Renal cortical epithelial cell (primary cell): ENCODE measurements at regions not wholly inside any gene's neighbourhood (a gene's known extent, or its start where the extent isn't known, plus 50 kb on each side); places are given as distances from the start of the nearest gene placed in this dataset.

ENCODE experiments used
- DNase-seq: peaks from one replicate; pipeline ENCODE4 v3.0.0-alpha.2; 2011; ENCODE audit warnings: low read depth

- no peak for DNase-seq
Measured at GRCh38 chr16:6076631-6077030, 979.0 kb upstream of the EEF2KMT start.

- DNase-seq: no peak
Measured at GRCh38 chr16:6068063-6068462, 970.5 kb upstream of the EEF2KMT start.

- no peak for DNase-seq
Measured at GRCh38 chr16:6066652-6067051, 969.1 kb upstream of the EEF2KMT start.

- no peak for DNase-seq
Measured at GRCh38 chr16:6063526-6063925, 965.9 kb upstream of the EEF2KMT start.

GRCh38 chr16:6059671-6060070 lies 962.1 kb upstream of the EEF2KMT start:
- no peak for DNase-seq

GRCh38 chr16:6057821-6058220 lies 960.2 kb upstream of the EEF2KMT start:
- DNase-seq: no peak

- DNase-seq: no peak
Measured at GRCh38 chr16:6048017-6048416, 950.4 kb upstream of the EEF2KMT start.

- DNase-seq: no peak
Measured at GRCh38 chr16:6047325-6047724, 949.7 kb upstream of the EEF2KMT start.

GRCh38 chr16:6038941-6039645 lies 941.5 kb upstream of the EEF2KMT start:
- DNase-seq: no peak

GRCh38 chr16:6035161-6035560 lies 937.6 kb upstream of the EEF2KMT start:
- DNase-seq: no peak

GRCh38 chr16:6034511-6034910 lies 936.9 kb upstream of the EEF2KMT start:
- no peak for DNase-seq

- DNase-seq: no peak
Measured at GRCh38 chr16:6032438-6032837, 934.8 kb upstream of the EEF2KMT start.

GRCh38 chr16:6031567-6031966 lies 934.0 kb upstream of the EEF2KMT start:
- DNase-seq: no peak

- no peak for DNase-seq
Measured at GRCh38 chr16:6031102-6031501, 933.5 kb upstream of the EEF2KMT start.

- no peak for DNase-seq
Measured at GRCh38 chr16:6027733-6028132, 930.1 kb upstream of the EEF2KMT start.

GRCh38 chr16:6023449-6023848 lies 925.9 kb upstream of the EEF2KMT start:
- DNase-seq: no peak

- DNase-seq: no peak
Measured at GRCh38 chr16:6021276-6021943, 923.8 kb upstream of the EEF2KMT start.

- no peak for DNase-seq
Measured at GRCh38 chr16:6020162-6020985, 922.8 kb upstream of the EEF2KMT start.

- no peak for DNase-seq
Measured at GRCh38 chr16:6019490-6019991, 921.9 kb upstream of the EEF2KMT start.

- no peak for DNase-seq
Measured at GRCh38 chr16:6018848-6019489, 921.4 kb upstream of the EEF2KMT start.

GRCh38 chr16:6016530-6017184 lies 919.1 kb upstream of the EEF2KMT start:
- DNase-seq: peak; percentile 32

GRCh38 chr16:6012716-6013115 lies 915.1 kb upstream of the EEF2KMT start:
- no peak for DNase-seq
